ENCODE measurements at regions not wholly inside any gene's neighbourhood (a gene's known extent, or its start where the extent isn't known, plus 50 kb on each side); places are given as distances from the start of the nearest gene placed in this dataset.

- Histone ChIP-seq H3K9me2 (replicated peaks; ENCODE audit: low read depth, low read length) (no peaks in the 10 kb centered on the region), H3K9me3 (ENCODE audit: insufficient read depth, low read depth, low read length) (no peaks in the 10 kb centered on the region), H3F3A (ENCODE audit: low read depth) (no peaks in the 10 kb centered on the region), H3K79me2 (ENCODE audit: insufficient read depth, low read length) (no peaks in the 10 kb centered on the region), H3K9ac (ENCODE audit: low read depth, low read length, poor library complexity, severe bottlenecking) (no peak overlapping the region), H4K20me1 (ENCODE audit: insufficient read depth, low read length, poor library complexity, severe bottlenecking) (no peaks in the 10 kb centered on the region), H3K4me2 (ENCODE audit: low read depth, low read length, poor library complexity, severe bottlenecking) (no peak overlapping the region), H3K4me3 (ENCODE audit: low read length, poor library complexity, severe bottlenecking) (no peak overlapping the region), H3K27me3 (ENCODE audit: insufficient read depth, low read length, poor library complexity, severe bottlenecking) (no peaks in the 10 kb centered on the region), H3K36me3 (ENCODE audit: insufficient read depth, low read length) (no peaks in the 10 kb centered on the region), H2AFZ (ENCODE audit: low read length) (no peak overlapping the region), H3K4me1 (ENCODE audit: insufficient read depth, low read length, poor library complexity, severe bottlenecking) (no peaks in the 10 kb centered on the region)
- TF ChIP-seq EZH2phosphoT487 (IDR thresholded peaks at IDR 0.05; ENCODE audit: borderline replicate concordance): no peak
- TF ChIP-seq CTCF (conservative IDR thresholded peaks at IDR 0.05; ENCODE audit: low read length): no peak
Measured at GRCh38 chr2:186105016-186105724, 366.6 kb downstream of the FSIP2 start.

- H3K9me3 ChIP-seq (ENCODE audit: insufficient read depth, low read depth, low read length): no peaks in the 10 kb centered on the region
- H3K79me2 ChIP-seq (ENCODE audit: insufficient read depth, low read length): no peaks in the 10 kb centered on the region
- no peaks in the 10 kb centered on the region for H3K9me2 ChIP-seq (replicated peaks; ENCODE audit: low read depth, low read length)
- H3K36me3 ChIP-seq (ENCODE audit: insufficient read depth, low read length): no peaks in the 10 kb centered on the region
- no peaks in the 10 kb centered on the region for H3F3A ChIP-seq (ENCODE audit: low read depth)
- H3K4me1 ChIP-seq (ENCODE audit: insufficient read depth, low read length, poor library complexity, severe bottlenecking): no peaks in the 10 kb centered on the region
- no peak overlapping the region for H3K9ac ChIP-seq (ENCODE audit: low read depth, low read length, poor library complexity, severe bottlenecking)
- no peaks in the 10 kb centered on the region for H4K20me1 ChIP-seq (ENCODE audit: insufficient read depth, low read length, poor library complexity, severe bottlenecking)
- TF ChIP-seq EZH2phosphoT487 (IDR thresholded peaks at IDR 0.05; ENCODE audit: borderline replicate concordance) (no peak), CTCF (conservative IDR thresholded peaks at IDR 0.05; ENCODE audit: low read length) (no peak)
- H3K4me3 ChIP-seq (ENCODE audit: low read length, poor library complexity, severe bottlenecking): no peak overlapping the region
- H2AFZ ChIP-seq (ENCODE audit: low read length): no peak overlapping the region
- no peak overlapping the region for H3K4me2 ChIP-seq (ENCODE audit: low read depth, low read length, poor library complexity, severe bottlenecking)
- H3K27me3 ChIP-seq (ENCODE audit: insufficient read depth, low read length, poor library complexity, severe bottlenecking): no peaks in the 10 kb centered on the region
Measured at GRCh38 chr2:186108470-186108869, 369.9 kb downstream of the FSIP2 start.

- H3K27me3 ChIP-seq (ENCODE audit: insufficient read depth, low read length, poor library complexity, severe bottlenecking): no peaks in the 10 kb centered on the region
- no peak overlapping the region for H3K4me2 ChIP-seq (ENCODE audit: low read depth, low read length, poor library complexity, severe bottlenecking)
- no peak overlapping the region for H3K4me3 ChIP-seq (ENCODE audit: low read length, poor library complexity, severe bottlenecking)
- H2AFZ ChIP-seq (ENCODE audit: low read length): no peak overlapping the region
- H3K4me1 ChIP-seq (ENCODE audit: insufficient read depth, low read length, poor library complexity, severe bottlenecking): no peaks in the 10 kb centered on the region
- H3F3A ChIP-seq (ENCODE audit: low read depth): no peaks in the 10 kb centered on the region
- no peaks in the 10 kb centered on the region for H3K79me2 ChIP-seq (ENCODE audit: insufficient read depth, low read length)
- H3K9ac ChIP-seq (ENCODE audit: low read depth, low read length, poor library complexity, severe bottlenecking): no peak overlapping the region
- no peaks in the 10 kb centered on the region for H4K20me1 ChIP-seq (ENCODE audit: insufficient read depth, low read length, poor library complexity, severe bottlenecking)
- H3K9me3 ChIP-seq (ENCODE audit: insufficient read depth, low read depth, low read length): peaks cover 4% of the 10 kb centered on the region; the same call in 1 of the 2 replicates
- H3K36me3 ChIP-seq (ENCODE audit: insufficient read depth, low read length): no peaks in the 10 kb centered on the region
- TF ChIP-seq EZH2phosphoT487 (IDR thresholded peaks at IDR 0.05; ENCODE audit: borderline replicate concordance) (no peak), CTCF (conservative IDR thresholded peaks at IDR 0.05; ENCODE audit: low read length) (no peak)
- no peaks in the 10 kb centered on the region for H3K9me2 ChIP-seq (replicated peaks; ENCODE audit: low read depth, low read length)
Measured at GRCh38 chr2:186113284-186113683, 372.8 kb upstream of the ZC3H15 start.

Data from Loucy (cell line).